ENCODE measurements at regions not wholly inside any gene's neighbourhood (a gene's known extent, or its start where the extent isn't known, plus 50 kb on each side); places are given as distances from the start of the nearest gene placed in this dataset.

- no CpG with 5 or more reads among the region's 5 CpGs for WGBS (ENCODE audit: extremely low coverage, insufficient coverage, insufficient read length)
These were observed 205.7 kb upstream of the ZSWIM2 start for GRCh38 chr2:187054501-187055319.

GRCh38 chr2:187051350-187051749 is 202.4 kb upstream of the ZSWIM2 start:
- Histone ChIP-seq H3K4me2 (ENCODE audit: low read length) (no peak overlapping the region), H2BK120ac (ENCODE audit: insufficient read depth, low read length, poor library complexity) (no peak overlapping the region), H4K8ac (ENCODE audit: low read depth, low read length) (no peak overlapping the region), H2BK5ac (ENCODE audit: low read depth, low read length, poor library complexity) (no peak overlapping the region), H4K12ac (ENCODE audit: low read depth, low read length) (no peak overlapping the region), H3K14ac (ENCODE audit: low read length) (no peak overlapping the region), H3K4ac (ENCODE audit: low read depth, low read length) (no peak overlapping the region), H3K79me1 (ENCODE audit: low read length) (no peaks in the 10 kb centered on the region), H2AFZ (ENCODE audit: insufficient read depth, low read length, poor library complexity) (no peak overlapping the region), H3K18ac (ENCODE audit: low read length) (no peak overlapping the region), H3K27ac (ENCODE audit: low read depth, low read length) (no peak overlapping the region), H3K36me3 (ENCODE audit: control insufficient read depth in 1 of 2, insufficient read depth in 2 of 2, low read length in 2 of 2) (no peaks in the 10 kb centered on the region), H3K79me2 (ENCODE audit: control insufficient read depth, insufficient read depth, low read length, poor library complexity) (no peaks in the 10 kb centered on the region), H2BK12ac (ENCODE audit: low read length) (no peak overlapping the region), H3K4me3 (ENCODE audit: low read depth, low read length) (no peak overlapping the region), H3K4me1 (ENCODE audit: control insufficient read depth in 1 of 2, insufficient read depth in 2 of 2, low read length in 2 of 2) (no peaks in the 10 kb centered on the region), H3K9ac (ENCODE audit: low read length) (no peak overlapping the region), H2AK5ac (ENCODE audit: low read length) (no peak overlapping the region), H3K23ac (ENCODE audit: low read length) (no peak overlapping the region), H3K9me3 (ENCODE audit: insufficient read depth, low read depth, low read length) (no peaks in the 10 kb centered on the region), H3K27me3 (ENCODE audit: insufficient read depth, low read length) (no peaks in the 10 kb centered on the region), H4K91ac (ENCODE audit: low read depth, low read length) (no peak overlapping the region)
- no CpG with 5 or more reads among the region's 1 CpG for WGBS (ENCODE audit: extremely low coverage, insufficient coverage, insufficient read length)
- DNase-seq: no peak

More at GRCh38 chr2:187054501-187055319, 205.7 kb upstream of the ZSWIM2 start:
- Histone ChIP-seq H3K9me3 (ENCODE audit: insufficient read depth, low read depth, low read length) (no peaks in the 10 kb centered on the region), H2AFZ (ENCODE audit: insufficient read depth, low read length, poor library complexity) (no peak overlapping the region), H3K14ac (ENCODE audit: low read length) (no peak overlapping the region), H3K36me3 (ENCODE audit: control insufficient read depth in 1 of 2, insufficient read depth in 2 of 2, low read length in 2 of 2) (no peaks in the 10 kb centered on the region), H3K9ac (ENCODE audit: low read length) (no peak overlapping the region), H4K91ac (ENCODE audit: low read depth, low read length) (no peak overlapping the region), H3K4me1 (ENCODE audit: control insufficient read depth in 1 of 2, insufficient read depth in 2 of 2, low read length in 2 of 2) (no peaks in the 10 kb centered on the region), H2BK5ac (ENCODE audit: low read depth, low read length, poor library complexity) (no peak overlapping the region), H3K4me3 (ENCODE audit: low read depth, low read length) (no peak overlapping the region), H3K4me2 (ENCODE audit: low read length) (no peak overlapping the region), H2BK120ac (ENCODE audit: insufficient read depth, low read length, poor library complexity) (no peak overlapping the region), H3K27me3 (ENCODE audit: insufficient read depth, low read length) (no peaks in the 10 kb centered on the region), H3K18ac (ENCODE audit: low read length) (no peak overlapping the region), H2AK5ac (ENCODE audit: low read length) (no peak overlapping the region), H3K79me1 (ENCODE audit: low read length) (no peaks in the 10 kb centered on the region), H3K4ac (ENCODE audit: low read depth, low read length) (no peak overlapping the region), H3K79me2 (ENCODE audit: control insufficient read depth, insufficient read depth, low read length, poor library complexity) (no peaks in the 10 kb centered on the region), H3K27ac (ENCODE audit: low read depth, low read length) (no peak overlapping the region), H3K23ac (ENCODE audit: low read length) (no peak overlapping the region), H4K12ac (ENCODE audit: low read depth, low read length) (no peak overlapping the region), H2BK12ac (ENCODE audit: low read length) (no peak overlapping the region), H4K8ac (ENCODE audit: low read depth, low read length) (no peak overlapping the region)
- peak; percentile 9 to 32 for DNase-seq

- no peaks in the 10 kb centered on the region for H3K36me3 ChIP-seq (ENCODE audit: control insufficient read depth in 1 of 2, insufficient read depth in 2 of 2, low read length in 2 of 2)
- no peak overlapping the region for H4K91ac ChIP-seq (ENCODE audit: low read depth, low read length)
- no peak for DNase-seq
- no peaks in the 10 kb centered on the region for H3K79me2 ChIP-seq (ENCODE audit: control insufficient read depth, insufficient read depth, low read length, poor library complexity)
- no peak overlapping the region for H3K4me2 ChIP-seq (ENCODE audit: low read length)
- H3K9me3 ChIP-seq (ENCODE audit: insufficient read depth, low read depth, low read length): no peaks in the 10 kb centered on the region
- H3K23ac ChIP-seq (ENCODE audit: low read length): no peak overlapping the region
- H4K8ac ChIP-seq (ENCODE audit: low read depth, low read length): no peak overlapping the region
- no peaks in the 10 kb centered on the region for H3K79me1 ChIP-seq (ENCODE audit: low read length)
- H2AFZ ChIP-seq (ENCODE audit: insufficient read depth, low read length, poor library complexity): no peak overlapping the region
- no peak overlapping the region for H3K14ac ChIP-seq (ENCODE audit: low read length)
- H3K4me1 ChIP-seq (ENCODE audit: control insufficient read depth in 1 of 2, insufficient read depth in 2 of 2, low read length in 2 of 2): no peaks in the 10 kb centered on the region
- no peak overlapping the region for H3K4ac ChIP-seq (ENCODE audit: low read depth, low read length)
- no peaks in the 10 kb centered on the region for H3K27me3 ChIP-seq (ENCODE audit: insufficient read depth, low read length)
- H2BK5ac ChIP-seq (ENCODE audit: low read depth, low read length, poor library complexity): no peak overlapping the region
- H3K18ac ChIP-seq (ENCODE audit: low read length): no peak overlapping the region
- no peak overlapping the region for H2BK120ac ChIP-seq (ENCODE audit: insufficient read depth, low read length, poor library complexity)
- H3K4me3 ChIP-seq (ENCODE audit: low read depth, low read length): no peak overlapping the region
- H3K27ac ChIP-seq (ENCODE audit: low read depth, low read length): no peak overlapping the region
- H4K12ac ChIP-seq (ENCODE audit: low read depth, low read length): no peak overlapping the region
- no peak overlapping the region for H3K9ac ChIP-seq (ENCODE audit: low read length)
- H2AK5ac ChIP-seq (ENCODE audit: low read length): no peak overlapping the region
- H2BK12ac ChIP-seq (ENCODE audit: low read length): no peak overlapping the region
- WGBS (ENCODE audit: extremely low coverage, insufficient coverage, insufficient read length): no CpG with 5 or more reads among the region's 4 CpGs
These were observed 201.5 kb upstream of the ZSWIM2 start for GRCh38 chr2:187050409-187050998.

GRCh38 chr2:187037310-187037709 is 188.3 kb upstream of the ZSWIM2 start:
- no peak overlapping the region for H4K12ac ChIP-seq (ENCODE audit: low read depth, low read length)
- no peak overlapping the region for H3K23ac ChIP-seq (ENCODE audit: low read length)
- H3K4ac ChIP-seq (ENCODE audit: low read depth, low read length): no peak overlapping the region
- H2AK5ac ChIP-seq (ENCODE audit: low read length): no peak overlapping the region
- no peak overlapping the region for H2BK5ac ChIP-seq (ENCODE audit: low read depth, low read length, poor library complexity)
- no peak overlapping the region for H3K4me3 ChIP-seq (ENCODE audit: low read depth, low read length)
- H3K27me3 ChIP-seq (ENCODE audit: insufficient read depth, low read length): no peaks in the 10 kb centered on the region
- no peaks in the 10 kb centered on the region for H3K4me1 ChIP-seq (ENCODE audit: control insufficient read depth in 1 of 2, insufficient read depth in 2 of 2, low read length in 2 of 2)
- no peaks in the 10 kb centered on the region for H3K79me1 ChIP-seq (ENCODE audit: low read length)
- H3K9me3 ChIP-seq (ENCODE audit: insufficient read depth, low read depth, low read length): no peaks in the 10 kb centered on the region
- no peaks in the 10 kb centered on the region for H3K36me3 ChIP-seq (ENCODE audit: control insufficient read depth in 1 of 2, insufficient read depth in 2 of 2, low read length in 2 of 2)
- H3K27ac ChIP-seq (ENCODE audit: low read depth, low read length): no peak overlapping the region
- peak in 1 of 2 donors; percentile 41 for DNase-seq
- H2BK12ac ChIP-seq (ENCODE audit: low read length): no peak overlapping the region
- H4K91ac ChIP-seq (ENCODE audit: low read depth, low read length): no peak overlapping the region
- H3K9ac ChIP-seq (ENCODE audit: low read length): no peak overlapping the region
- H2AFZ ChIP-seq (ENCODE audit: insufficient read depth, low read length, poor library complexity): no peak overlapping the region
- no peak overlapping the region for H2BK120ac ChIP-seq (ENCODE audit: insufficient read depth, low read length, poor library complexity)
- H4K8ac ChIP-seq (ENCODE audit: low read depth, low read length): no peak overlapping the region
- no peak overlapping the region for H3K14ac ChIP-seq (ENCODE audit: low read length)
- H3K4me2 ChIP-seq (ENCODE audit: low read length): no peak overlapping the region
- no peak overlapping the region for H3K18ac ChIP-seq (ENCODE audit: low read length)
- no peaks in the 10 kb centered on the region for H3K79me2 ChIP-seq (ENCODE audit: control insufficient read depth, insufficient read depth, low read length, poor library complexity)
